OCI-LY1 (cell line): ENCODE measurements at regions not wholly inside any gene's neighbourhood (a gene's known extent, or its start where the extent isn't known, plus 50 kb on each side); places are given as distances from the start of the nearest gene placed in this dataset.

Experiments used
- EZH2 ChIP-seq: fragments of 200-600 bp; sonication (generic), shearing (Covaris generic); IDR thresholded peaks from 2 replicates; pipeline ENCODE4 v1.8.0; 2017; ENCODE audit warnings: borderline replicate concordance, mixed run types, mild to moderate bottlenecking, antibody characterized with exemption, low read length, moderate library complexity, mixed read lengths
- TF ChIP-seq, protein P1 (sequence below): fragments of 200-600 bp; sonication (generic), shearing (Covaris generic); IDR thresholded peaks from 2 replicates; pipeline ENCODE4 v1.5.1; 2017; ENCODE audit warnings: mild to moderate bottlenecking, antibody characterized with exemption, low read length, moderate library complexity, mixed read lengths

DNA sequence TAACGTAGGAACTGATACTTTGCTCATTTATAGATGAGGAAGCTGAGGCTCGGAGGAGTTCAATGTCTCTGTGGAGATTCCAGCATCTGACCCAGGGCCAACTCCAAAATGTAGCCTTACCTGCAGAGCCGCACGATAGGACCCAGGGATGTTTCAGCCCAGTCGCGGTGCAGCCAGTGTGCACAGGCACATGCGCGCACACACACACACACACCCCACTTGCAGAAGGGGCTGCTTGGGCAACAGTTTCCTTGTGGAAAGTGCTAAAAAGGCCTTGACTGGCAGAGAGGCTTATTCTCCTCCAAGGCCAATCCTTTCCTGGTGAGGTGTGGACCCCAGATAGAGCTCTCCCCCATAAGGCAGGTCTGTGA is 101.7 kb downstream of the ZFP36L2 start:
- TF ChIP-seq, protein P1, sequence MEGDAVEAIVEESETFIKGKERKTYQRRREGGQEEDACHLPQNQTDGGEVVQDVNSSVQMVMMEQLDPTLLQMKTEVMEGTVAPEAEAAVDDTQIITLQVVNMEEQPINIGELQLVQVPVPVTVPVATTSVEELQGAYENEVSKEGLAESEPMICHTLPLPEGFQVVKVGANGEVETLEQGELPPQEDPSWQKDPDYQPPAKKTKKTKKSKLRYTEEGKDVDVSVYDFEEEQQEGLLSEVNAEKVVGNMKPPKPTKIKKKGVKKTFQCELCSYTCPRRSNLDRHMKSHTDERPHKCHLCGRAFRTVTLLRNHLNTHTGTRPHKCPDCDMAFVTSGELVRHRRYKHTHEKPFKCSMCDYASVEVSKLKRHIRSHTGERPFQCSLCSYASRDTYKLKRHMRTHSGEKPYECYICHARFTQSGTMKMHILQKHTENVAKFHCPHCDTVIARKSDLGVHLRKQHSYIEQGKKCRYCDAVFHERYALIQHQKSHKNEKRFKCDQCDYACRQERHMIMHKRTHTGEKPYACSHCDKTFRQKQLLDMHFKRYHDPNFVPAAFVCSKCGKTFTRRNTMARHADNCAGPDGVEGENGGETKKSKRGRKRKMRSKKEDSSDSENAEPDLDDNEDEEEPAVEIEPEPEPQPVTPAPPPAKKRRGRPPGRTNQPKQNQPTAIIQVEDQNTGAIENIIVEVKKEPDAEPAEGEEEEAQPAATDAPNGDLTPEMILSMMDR: no peak
- TF ChIP-seq EZH2: no peak
